Epithelial cell of proximal tubule (primary cell): ENCODE measurements at regions not wholly inside any gene's neighbourhood (a gene's known extent, or its start where the extent isn't known, plus 50 kb on each side); places are given as distances from the start of the nearest gene placed in this dataset.
"Not testable (repeated sequence)": the region's sequence is repeated elsewhere in the genome, so short reads cannot be mapped to it uniquely, and the experiment has no call there.

Experiments
- DNase-seq: peaks from one replicate; pipeline ENCODE4 v3.0.0-alpha.2; 2011; ENCODE audit warnings: low read depth
- H3K4me3 ChIP-seq: 2 replicates; pipeline ENCODE4 v1.5.1; 2011; ENCODE audit warnings: low read depth, mild to moderate bottlenecking, low read length
- TF ChIP-seq, protein P1 (sequence below): conservative IDR thresholded peaks from 2 replicates; pipeline ENCODE4 v1.5.1; 2012; ENCODE audit warnings: low read depth, mild to moderate bottlenecking, low read length

DNA sequence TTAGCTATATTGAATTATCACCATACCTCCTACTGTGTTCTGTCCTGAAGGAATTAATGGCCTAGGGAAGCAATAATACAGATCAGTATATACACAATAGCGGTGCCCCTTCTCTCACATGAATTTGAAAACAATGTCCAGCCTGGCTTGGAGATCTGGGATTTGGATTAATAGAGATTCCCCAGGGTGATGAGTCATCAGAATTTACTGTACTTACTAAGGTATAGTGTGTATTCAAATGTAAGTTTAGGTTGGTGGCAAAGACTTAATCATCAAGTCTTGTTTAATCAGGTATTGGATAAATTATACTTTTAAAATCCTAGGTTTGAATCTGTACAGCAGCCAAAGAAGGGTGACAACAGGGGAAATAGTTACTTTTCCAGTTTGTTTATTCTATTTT, 121.5 kb downstream of the FEM1C start:
- DNase-seq, result no peak
- TF ChIP-seq, protein P1, sequence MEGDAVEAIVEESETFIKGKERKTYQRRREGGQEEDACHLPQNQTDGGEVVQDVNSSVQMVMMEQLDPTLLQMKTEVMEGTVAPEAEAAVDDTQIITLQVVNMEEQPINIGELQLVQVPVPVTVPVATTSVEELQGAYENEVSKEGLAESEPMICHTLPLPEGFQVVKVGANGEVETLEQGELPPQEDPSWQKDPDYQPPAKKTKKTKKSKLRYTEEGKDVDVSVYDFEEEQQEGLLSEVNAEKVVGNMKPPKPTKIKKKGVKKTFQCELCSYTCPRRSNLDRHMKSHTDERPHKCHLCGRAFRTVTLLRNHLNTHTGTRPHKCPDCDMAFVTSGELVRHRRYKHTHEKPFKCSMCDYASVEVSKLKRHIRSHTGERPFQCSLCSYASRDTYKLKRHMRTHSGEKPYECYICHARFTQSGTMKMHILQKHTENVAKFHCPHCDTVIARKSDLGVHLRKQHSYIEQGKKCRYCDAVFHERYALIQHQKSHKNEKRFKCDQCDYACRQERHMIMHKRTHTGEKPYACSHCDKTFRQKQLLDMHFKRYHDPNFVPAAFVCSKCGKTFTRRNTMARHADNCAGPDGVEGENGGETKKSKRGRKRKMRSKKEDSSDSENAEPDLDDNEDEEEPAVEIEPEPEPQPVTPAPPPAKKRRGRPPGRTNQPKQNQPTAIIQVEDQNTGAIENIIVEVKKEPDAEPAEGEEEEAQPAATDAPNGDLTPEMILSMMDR, result no peak
- no peak overlapping the region for H3K4me3 ChIP-seq

- H3K4me3 ChIP-seq, DNase-seq: not testable (repeated sequence)
Measured at GRCh38 chr5:115420812-115421211, 123.8 kb downstream of the FEM1C start.

DNA sequence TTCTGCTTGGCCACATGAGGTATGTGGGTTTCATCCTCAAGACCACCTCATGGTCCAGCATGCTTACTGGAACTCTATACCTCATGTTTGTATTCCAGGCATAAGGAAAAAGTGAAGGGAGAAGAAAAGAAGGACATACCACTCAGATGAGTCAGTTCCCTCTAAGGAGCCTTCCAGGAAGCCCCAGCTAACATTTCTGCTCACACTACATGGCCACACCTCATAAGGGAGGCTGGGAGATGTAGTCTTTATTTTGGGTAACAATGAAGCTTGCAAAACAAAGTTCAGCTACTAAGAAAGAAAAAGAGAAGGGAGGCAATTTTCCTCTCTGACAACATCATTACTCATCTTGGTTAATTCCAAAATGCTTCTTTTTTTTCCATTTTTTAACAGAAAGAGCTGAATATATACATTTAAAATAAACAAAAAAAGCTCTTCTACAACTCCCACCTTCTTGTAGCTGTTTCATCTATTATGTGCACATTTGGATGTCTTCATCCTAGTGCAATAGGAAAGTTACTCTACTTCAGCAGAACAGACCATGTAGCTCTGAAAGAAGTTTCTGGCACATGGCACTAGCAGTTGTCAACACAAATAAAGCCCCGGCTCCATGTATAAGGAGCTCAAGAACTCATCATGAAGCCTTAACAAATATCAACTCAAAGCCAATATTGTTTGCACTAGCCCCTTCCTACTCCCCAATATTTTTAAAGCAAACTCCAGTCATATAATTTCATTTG, 123.6 kb upstream of the CCDC112 start:
- TF ChIP-seq, protein P1, result no peak
- no peak overlapping the region for H3K4me3 ChIP-seq
- peak; percentile 74 for DNase-seq

DNA sequence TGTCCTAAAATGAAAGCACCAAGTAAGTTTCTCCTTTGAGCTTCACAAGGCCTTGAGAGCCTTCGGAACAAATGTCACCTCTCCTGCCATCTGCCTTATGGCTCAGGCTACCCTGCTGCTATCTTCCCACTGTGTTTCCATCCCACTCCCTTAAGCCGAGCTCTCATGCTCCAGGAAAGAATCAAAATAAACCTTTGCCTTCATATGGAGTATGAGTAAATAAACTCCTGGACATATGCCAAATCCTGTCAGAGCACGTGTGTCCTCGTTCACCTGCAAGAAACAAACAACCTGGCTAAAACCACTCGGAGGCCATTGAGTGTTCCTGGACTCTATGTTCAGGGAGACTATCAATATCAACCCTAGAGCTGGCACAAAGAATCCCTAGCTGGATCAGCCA, 122.3 kb upstream of the CCDC112 start:
- no peak for DNase-seq
- TF ChIP-seq, protein P1, result no peak
- no peak overlapping the region for H3K4me3 ChIP-seq

GRCh38 chr5:115417076-115417475, 120.6 kb upstream of the CCDC112 start:
- no peak overlapping the region for H3K4me3 ChIP-seq
- TF ChIP-seq, protein P1, result no peak
- DNase-seq, result no peak

DNA sequence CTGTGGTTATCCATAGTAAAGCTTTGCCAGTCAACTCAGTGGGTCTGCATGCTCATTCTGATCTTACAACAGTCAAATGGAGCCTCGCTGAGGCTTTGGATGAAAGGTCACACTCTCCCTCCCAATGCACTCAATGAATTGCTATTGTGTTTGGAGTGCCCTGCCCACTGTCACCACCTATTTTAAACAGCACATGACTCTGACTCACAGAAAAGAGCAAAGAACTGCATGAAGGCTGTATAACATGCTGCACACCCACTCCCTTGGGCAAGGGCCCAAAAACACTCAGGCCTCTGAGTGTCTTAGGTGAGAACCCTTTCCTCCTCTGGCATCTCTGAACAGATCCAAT, 118.7 kb upstream of the CCDC112 start:
- H3K4me3 ChIP-seq, result no peak overlapping the region
- TF ChIP-seq, protein P1, result no peak
- DNase-seq, result peak; percentile 75

- H3K4me3 ChIP-seq, result no peak overlapping the region
- peak; percentile 35 for DNase-seq
- TF ChIP-seq, protein P1, result no peak
Measured at GRCh38 chr5:115414406-115415142, 118.1 kb upstream of the CCDC112 start.
